ENCODE measurements at regions not wholly inside any gene's neighbourhood (a gene's known extent, or its start where the extent isn't known, plus 50 kb on each side); places are given as distances from the start of the nearest gene placed in this dataset.

DNA sequence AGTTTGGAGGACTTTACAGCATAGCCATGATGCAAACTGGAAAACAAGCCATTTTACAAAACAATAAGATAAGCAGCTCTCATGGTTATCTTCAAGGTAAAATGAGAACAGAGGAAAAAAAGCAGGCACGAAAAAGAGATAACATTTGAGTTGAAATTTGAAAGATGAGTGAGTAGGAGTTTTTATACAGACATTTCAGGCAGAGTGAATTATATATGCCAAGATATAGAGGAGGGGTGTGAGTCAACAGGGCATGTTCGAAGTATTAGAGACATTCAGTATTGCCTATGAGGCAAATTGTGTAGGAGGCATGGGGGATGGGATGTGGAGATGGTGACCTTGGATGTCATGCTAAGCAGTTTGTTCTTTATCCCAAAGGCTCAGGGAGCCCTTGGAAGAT, 240.5 kb upstream of the MAN1A1 start:
- TF ChIP-seq, protein P1, sequence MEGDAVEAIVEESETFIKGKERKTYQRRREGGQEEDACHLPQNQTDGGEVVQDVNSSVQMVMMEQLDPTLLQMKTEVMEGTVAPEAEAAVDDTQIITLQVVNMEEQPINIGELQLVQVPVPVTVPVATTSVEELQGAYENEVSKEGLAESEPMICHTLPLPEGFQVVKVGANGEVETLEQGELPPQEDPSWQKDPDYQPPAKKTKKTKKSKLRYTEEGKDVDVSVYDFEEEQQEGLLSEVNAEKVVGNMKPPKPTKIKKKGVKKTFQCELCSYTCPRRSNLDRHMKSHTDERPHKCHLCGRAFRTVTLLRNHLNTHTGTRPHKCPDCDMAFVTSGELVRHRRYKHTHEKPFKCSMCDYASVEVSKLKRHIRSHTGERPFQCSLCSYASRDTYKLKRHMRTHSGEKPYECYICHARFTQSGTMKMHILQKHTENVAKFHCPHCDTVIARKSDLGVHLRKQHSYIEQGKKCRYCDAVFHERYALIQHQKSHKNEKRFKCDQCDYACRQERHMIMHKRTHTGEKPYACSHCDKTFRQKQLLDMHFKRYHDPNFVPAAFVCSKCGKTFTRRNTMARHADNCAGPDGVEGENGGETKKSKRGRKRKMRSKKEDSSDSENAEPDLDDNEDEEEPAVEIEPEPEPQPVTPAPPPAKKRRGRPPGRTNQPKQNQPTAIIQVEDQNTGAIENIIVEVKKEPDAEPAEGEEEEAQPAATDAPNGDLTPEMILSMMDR (IDR thresholded peaks at IDR 0.05; ENCODE audit: poor library complexity, severe bottlenecking): no peak
- no peak for TF ChIP-seq TAF1 (IDR thresholded peaks at IDR 0.05; ENCODE audit: low read depth)
- no peak for TF ChIP-seq POLR2AphosphoS5 (IDR thresholded peaks at IDR 0.05)
- TF ChIP-seq EZH2 (IDR thresholded peaks at IDR 0.05; ENCODE audit: borderline replicate concordance, insufficient read depth, low read length, poor library complexity, severe bottlenecking): no peak
- TF ChIP-seq, protein P2, sequence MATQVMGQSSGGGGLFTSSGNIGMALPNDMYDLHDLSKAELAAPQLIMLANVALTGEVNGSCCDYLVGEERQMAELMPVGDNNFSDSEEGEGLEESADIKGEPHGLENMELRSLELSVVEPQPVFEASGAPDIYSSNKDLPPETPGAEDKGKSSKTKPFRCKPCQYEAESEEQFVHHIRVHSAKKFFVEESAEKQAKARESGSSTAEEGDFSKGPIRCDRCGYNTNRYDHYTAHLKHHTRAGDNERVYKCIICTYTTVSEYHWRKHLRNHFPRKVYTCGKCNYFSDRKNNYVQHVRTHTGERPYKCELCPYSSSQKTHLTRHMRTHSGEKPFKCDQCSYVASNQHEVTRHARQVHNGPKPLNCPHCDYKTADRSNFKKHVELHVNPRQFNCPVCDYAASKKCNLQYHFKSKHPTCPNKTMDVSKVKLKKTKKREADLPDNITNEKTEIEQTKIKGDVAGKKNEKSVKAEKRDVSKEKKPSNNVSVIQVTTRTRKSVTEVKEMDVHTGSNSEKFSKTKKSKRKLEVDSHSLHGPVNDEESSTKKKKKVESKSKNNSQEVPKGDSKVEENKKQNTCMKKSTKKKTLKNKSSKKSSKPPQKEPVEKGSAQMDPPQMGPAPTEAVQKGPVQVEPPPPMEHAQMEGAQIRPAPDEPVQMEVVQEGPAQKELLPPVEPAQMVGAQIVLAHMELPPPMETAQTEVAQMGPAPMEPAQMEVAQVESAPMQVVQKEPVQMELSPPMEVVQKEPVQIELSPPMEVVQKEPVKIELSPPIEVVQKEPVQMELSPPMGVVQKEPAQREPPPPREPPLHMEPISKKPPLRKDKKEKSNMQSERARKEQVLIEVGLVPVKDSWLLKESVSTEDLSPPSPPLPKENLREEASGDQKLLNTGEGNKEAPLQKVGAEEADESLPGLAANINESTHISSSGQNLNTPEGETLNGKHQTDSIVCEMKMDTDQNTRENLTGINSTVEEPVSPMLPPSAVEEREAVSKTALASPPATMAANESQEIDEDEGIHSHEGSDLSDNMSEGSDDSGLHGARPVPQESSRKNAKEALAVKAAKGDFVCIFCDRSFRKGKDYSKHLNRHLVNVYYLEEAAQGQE (IDR thresholded peaks at IDR 0.05; ENCODE audit: borderline replicate concordance): no peak
- no peak for TF ChIP-seq SMC3 (conservative IDR thresholded peaks at IDR 0.05; ENCODE audit: poor library complexity)
- no peak for TF ChIP-seq EP300 (conservative IDR thresholded peaks at IDR 0.05; ENCODE audit: poor library complexity, severe bottlenecking)
- TF ChIP-seq RAD21 (conservative IDR thresholded peaks at IDR 0.05): no peak

Measured in neural cell (in vitro differentiated cells).